Neural cell (in vitro differentiated cells): ENCODE measurements at regions not wholly inside any gene's neighbourhood (a gene's known extent, or its start where the extent isn't known, plus 50 kb on each side); places are given as distances from the start of the nearest gene placed in this dataset.

Experiments
- CTCF ChIP-seq: fragments of 450-650 bp; IDR thresholded peaks from 2 replicates; pipeline ENCODE4 v1.5.1; 2014; ENCODE audit warnings: antibody characterized with exemption, mild to moderate bottlenecking, moderate library complexity; ENCODE audit not compliant: poor library complexity, severe bottlenecking
- EP300 ChIP-seq: fragments of 450-650 bp; conservative IDR thresholded peaks from 2 replicates; pipeline ENCODE4 v1.6.1; 2014; ENCODE audit warnings: antibody characterized with exemption, mild to moderate bottlenecking, moderate library complexity; ENCODE audit not compliant: poor library complexity, severe bottlenecking
- EZH2 ChIP-seq: fragments of 200-600, 300-800 bp; shearing (Covaris generic), sonication (generic); IDR thresholded peaks from 2 replicates; pipeline ENCODE4 v1.6.1; 2014; ENCODE audit warnings: antibody characterized with exemption, low read length, borderline replicate concordance, mild to moderate bottlenecking; ENCODE audit not compliant: insufficient read depth, poor library complexity, severe bottlenecking
- MXI1 ChIP-seq: fragments of 450-650 bp; conservative IDR thresholded peaks from 2 replicates; pipeline ENCODE4 v1.6.1; 2014; ENCODE audit warnings: antibody characterized with exemption, mild to moderate bottlenecking; ENCODE audit not compliant: poor library complexity, severe bottlenecking
- POLR2AphosphoS5 ChIP-seq: IDR thresholded peaks from 2 replicates; pipeline ENCODE4 v1.6.1; 2012
- RAD21 ChIP-seq: fragments of 450-650 bp; conservative IDR thresholded peaks from 2 replicates; pipeline ENCODE4 v1.6.1; 2014; ENCODE audit warnings: antibody characterized with exemption, mild to moderate bottlenecking, moderate library complexity
- REST ChIP-seq: IDR thresholded peaks from 2 replicates; pipeline ENCODE4 v1.6.1; 2012; ENCODE audit warnings: borderline replicate concordance
- SMC3 ChIP-seq: fragments of 450-650 bp; conservative IDR thresholded peaks from 2 replicates; pipeline ENCODE4 v1.6.1; 2014; ENCODE audit warnings: antibody characterized with exemption, mild to moderate bottlenecking, moderate library complexity; ENCODE audit not compliant: poor library complexity
- TAF1 ChIP-seq: IDR thresholded peaks from 2 replicates; pipeline ENCODE4 v1.6.1; 2012; ENCODE audit warnings: low read depth

GRCh38 chr11:47899801-47900200, 51.7 kb upstream of the NUP160 start:
- no peak for TF ChIP-seq EZH2
- TF ChIP-seq CTCF, result no peak
- TF ChIP-seq MXI1, result no peak
- TF ChIP-seq POLR2AphosphoS5, result no peak
- TF ChIP-seq REST, result no peak
- no peak for TF ChIP-seq TAF1
- no peak for TF ChIP-seq RAD21
- TF ChIP-seq SMC3, result no peak
- no peak for TF ChIP-seq EP300
